Erythroblast (primary cell): ENCODE measurements at regions not wholly inside any gene's neighbourhood (a gene's known extent, or its start where the extent isn't known, plus 50 kb on each side); places are given as distances from the start of the nearest gene placed in this dataset.

Source experiments
- GATA1 ChIP-seq: IDR thresholded peaks from 2 replicates; pipeline ENCODE4 v1.6.1; 2011; ENCODE audit warnings: low read depth, mild to moderate bottlenecking, control low read depth, low read length, moderate library complexity
- POLR2A ChIP-seq: IDR thresholded peaks from 2 replicates; pipeline ENCODE4 v1.6.1; 2011; ENCODE audit warnings: mild to moderate bottlenecking, low read length

- TF ChIP-seq POLR2A (no peak), GATA1 (no peak)
Observed at GRCh38 chrX:96102997-96103396, 581.6 kb upstream of the DIAPH2 start.
